ENCODE measurements at regions not wholly inside any gene's neighbourhood (a gene's known extent, or its start where the extent isn't known, plus 50 kb on each side); places are given as distances from the start of the nearest gene placed in this dataset.

- peaks cover 25% of the 10 kb centered on the region for H3K9me3 Mint-ChIP-seq
- no peaks in the 10 kb centered on the region for H3K27me3 Mint-ChIP-seq
- H3K4me1 Mint-ChIP-seq (ENCODE audit: low read depth), result no peaks in the 10 kb centered on the region
- H3K27ac Mint-ChIP-seq, result no peak overlapping the region
- intact Hi-C loops (cut with micrococcal nuclease), result no loop called here
- no peak overlapping the region for H3K4me3 Mint-ChIP-seq
- no peaks in the 10 kb centered on the region for H3K36me3 Mint-ChIP-seq (ENCODE audit: low read depth)
Observed at GRCh38 chr10:10617686-10618085, 400.0 kb upstream of the CELF2 start.

- Mint-ChIP-seq H3K27me3 (no peaks in the 10 kb centered on the region), H3K4me3 (no peak overlapping the region), H3K36me3 (ENCODE audit: low read depth) (no peaks in the 10 kb centered on the region), H3K27ac (no peak overlapping the region), H3K4me1 (ENCODE audit: low read depth) (no peaks in the 10 kb centered on the region), H3K9me3 (peaks cover 25% of the 10 kb centered on the region)
- intact Hi-C loops (cut with micrococcal nuclease), result no loop called here
Observed at GRCh38 chr10:10618139-10618538, 399.5 kb upstream of the CELF2 start.

- intact Hi-C loops (cut with micrococcal nuclease), result no loop called here
- Mint-ChIP-seq H3K36me3 (ENCODE audit: low read depth) (no peaks in the 10 kb centered on the region), H3K27me3 (no peaks in the 10 kb centered on the region), H3K27ac (no peak overlapping the region), H3K4me1 (ENCODE audit: low read depth) (no peaks in the 10 kb centered on the region), H3K9me3 (peaks cover 8% of the 10 kb centered on the region), H3K4me3 (no peak overlapping the region)
Observed at GRCh38 chr10:10623958-10624566, 393.6 kb upstream of the CELF2 start.

GRCh38 chr10:10624567-10624962 lies 393.1 kb upstream of the CELF2 start:
- Mint-ChIP-seq H3K4me3 (no peak overlapping the region), H3K9me3 (peaks cover 5% of the 10 kb centered on the region), H3K4me1 (ENCODE audit: low read depth) (no peaks in the 10 kb centered on the region), H3K27ac (no peak overlapping the region), H3K36me3 (ENCODE audit: low read depth) (no peaks in the 10 kb centered on the region), H3K27me3 (no peaks in the 10 kb centered on the region)
- intact Hi-C loops (cut with micrococcal nuclease), result no loop called here

GRCh38 chr10:10625491-10625890 lies 392.2 kb upstream of the CELF2 start:
- Mint-ChIP-seq H3K4me3 (no peak overlapping the region), H3K27me3 (no peaks in the 10 kb centered on the region), H3K27ac (no peak overlapping the region), H3K4me1 (ENCODE audit: low read depth) (no peaks in the 10 kb centered on the region), H3K36me3 (ENCODE audit: low read depth) (no peaks in the 10 kb centered on the region), H3K9me3 (no peaks in the 10 kb centered on the region)
- intact Hi-C loops (cut with micrococcal nuclease), result no loop called here

GRCh38 chr10:10626734-10627133 lies 390.9 kb upstream of the CELF2 start:
- Mint-ChIP-seq H3K27ac (no peak overlapping the region), H3K27me3 (no peaks in the 10 kb centered on the region), H3K36me3 (ENCODE audit: low read depth) (no peaks in the 10 kb centered on the region), H3K4me3 (no peak overlapping the region), H3K4me1 (ENCODE audit: low read depth) (no peaks in the 10 kb centered on the region), H3K9me3 (no peaks in the 10 kb centered on the region)
- intact Hi-C loops (cut with micrococcal nuclease), result no loop called here

- Mint-ChIP-seq H3K27me3 (no peaks in the 10 kb centered on the region), H3K27ac (no peak overlapping the region), H3K4me3 (no peak overlapping the region), H3K4me1 (ENCODE audit: low read depth) (no peaks in the 10 kb centered on the region), H3K9me3 (no peaks in the 10 kb centered on the region), H3K36me3 (ENCODE audit: low read depth) (no peaks in the 10 kb centered on the region)
- intact Hi-C loops (cut with micrococcal nuclease), result no loop called here
Observed at GRCh38 chr10:10627414-10627813, 390.3 kb upstream of the CELF2 start.

GRCh38 chr10:10629512-10629911 lies 388.2 kb upstream of the CELF2 start:
- H3K27ac Mint-ChIP-seq, result no peak overlapping the region
- H3K36me3 Mint-ChIP-seq (ENCODE audit: low read depth), result no peaks in the 10 kb centered on the region
- H3K4me1 Mint-ChIP-seq (ENCODE audit: low read depth), result no peaks in the 10 kb centered on the region
- H3K4me3 Mint-ChIP-seq, result no peak overlapping the region
- H3K9me3 Mint-ChIP-seq, result no peaks in the 10 kb centered on the region
- H3K27me3 Mint-ChIP-seq, result no peaks in the 10 kb centered on the region
- intact Hi-C loops (cut with micrococcal nuclease), result no loop called here

- H3K36me3 Mint-ChIP-seq (ENCODE audit: low read depth), result no peaks in the 10 kb centered on the region
- no peak overlapping the region for H3K4me3 Mint-ChIP-seq
- no peak overlapping the region for H3K27ac Mint-ChIP-seq
- H3K4me1 Mint-ChIP-seq (ENCODE audit: low read depth), result no peaks in the 10 kb centered on the region
- H3K9me3 Mint-ChIP-seq, result no peaks in the 10 kb centered on the region
- H3K27me3 Mint-ChIP-seq, result no peaks in the 10 kb centered on the region
- intact Hi-C loops (cut with micrococcal nuclease), result no loop called here
Observed at GRCh38 chr10:10630281-10630680, 387.4 kb upstream of the CELF2 start.

GRCh38 chr10:10630782-10631181 lies 386.9 kb upstream of the CELF2 start:
- no peaks in the 10 kb centered on the region for H3K4me1 Mint-ChIP-seq (ENCODE audit: low read depth)
- no peaks in the 10 kb centered on the region for H3K27me3 Mint-ChIP-seq
- H3K27ac Mint-ChIP-seq, result no peak overlapping the region
- H3K9me3 Mint-ChIP-seq, result no peaks in the 10 kb centered on the region
- H3K36me3 Mint-ChIP-seq (ENCODE audit: low read depth), result no peaks in the 10 kb centered on the region
- intact Hi-C loops (cut with micrococcal nuclease), result no loop called here
- H3K4me3 Mint-ChIP-seq, result no peak overlapping the region

- intact Hi-C loops (cut with micrococcal nuclease), result no loop called here
- H3K36me3 Mint-ChIP-seq (ENCODE audit: low read depth), result no peaks in the 10 kb centered on the region
- no peaks in the 10 kb centered on the region for H3K4me1 Mint-ChIP-seq (ENCODE audit: low read depth)
- peaks cover 6% of the 10 kb centered on the region for H3K27me3 Mint-ChIP-seq
- no peak overlapping the region for H3K4me3 Mint-ChIP-seq
- no peaks in the 10 kb centered on the region for H3K9me3 Mint-ChIP-seq
- no peak overlapping the region for H3K27ac Mint-ChIP-seq
Observed at GRCh38 chr10:10642189-10642588, 375.5 kb upstream of the CELF2 start.

- Mint-ChIP-seq H3K36me3 (ENCODE audit: low read depth) (no peaks in the 10 kb centered on the region), H3K4me1 (ENCODE audit: low read depth) (no peaks in the 10 kb centered on the region), H3K9me3 (no peaks in the 10 kb centered on the region), H3K4me3 (no peak overlapping the region), H3K27ac (no peak overlapping the region), H3K27me3 (peaks cover 5% of the 10 kb centered on the region)
- intact Hi-C loops (cut with micrococcal nuclease), result no loop called here
Observed at GRCh38 chr10:10642751-10643150, 374.9 kb upstream of the CELF2 start.

GRCh38 chr10:10644008-10644646 lies 373.5 kb upstream of the CELF2 start:
- Mint-ChIP-seq H3K27me3 (peaks cover 5% of the 10 kb centered on the region), H3K4me1 (ENCODE audit: low read depth) (no peaks in the 10 kb centered on the region), H3K4me3 (no peak overlapping the region), H3K27ac (no peak overlapping the region), H3K36me3 (ENCODE audit: low read depth) (no peaks in the 10 kb centered on the region), H3K9me3 (peaks cover 8% of the 10 kb centered on the region)
- intact Hi-C loops (cut with micrococcal nuclease), result no loop called here

GRCh38 chr10:10644676-10645385 lies 372.8 kb upstream of the CELF2 start:
- no peak overlapping the region for H3K4me3 Mint-ChIP-seq
- no peaks in the 10 kb centered on the region for H3K4me1 Mint-ChIP-seq (ENCODE audit: low read depth)
- intact Hi-C loops (cut with micrococcal nuclease), result no loop called here
- H3K9me3 Mint-ChIP-seq, result peaks cover 11% of the 10 kb centered on the region
- H3K27me3 Mint-ChIP-seq, result peaks cover 4% of the 10 kb centered on the region
- no peaks in the 10 kb centered on the region for H3K36me3 Mint-ChIP-seq (ENCODE audit: low read depth)
- H3K27ac Mint-ChIP-seq, result no peak overlapping the region

Measured in dendritic cell treated with granulocyte-macrophage colony-stimulating factor and Interleukin-4, amounts not matched to agents 40 ng/mL and 50 ng/mL, for 4 days (primary cell).